WERI-Rb-1 (cell line): ENCODE measurements at regions not wholly inside any gene's neighbourhood (a gene's known extent, or its start where the extent isn't known, plus 50 kb on each side); places are given as distances from the start of the nearest gene placed in this dataset.

Experiments
- DNase-seq: peaks from one replicate; pipeline ENCODE4 v3.0.0-alpha.2; 2020
- H3K27ac ChIP-seq: fragments of 250-450 bp; sonication (Bioruptor Pico); 2 replicates; pipeline ENCODE4 v1.5.1; 2020; ENCODE audit warnings: mild to moderate bottlenecking, moderate library complexity
- H3K27me3 ChIP-seq: fragments of 250-450 bp; sonication (Bioruptor Pico); 2 replicates; pipeline ENCODE4 v1.5.1; 2021; ENCODE audit warnings: mild to moderate bottlenecking, low read depth, moderate library complexity; ENCODE audit not compliant: insufficient read depth, severe bottlenecking
- H3K36me3 ChIP-seq: fragments of 250-450 bp; sonication (Bioruptor Pico); 2 replicates; pipeline ENCODE4 v1.5.1; 2020; ENCODE audit warnings: mild to moderate bottlenecking, moderate library complexity
- H3K4me3 ChIP-seq: 2 replicates; pipeline ENCODE4 v1.5.1; 2011; ENCODE audit warnings: low read depth, mild to moderate bottlenecking, control low read depth, low read length
- H3K9me3 ChIP-seq: fragments of 250-450 bp; sonication (Bioruptor Pico); 2 replicates; pipeline ENCODE4 v1.5.1; 2021; ENCODE audit warnings: mild to moderate bottlenecking, moderate library complexity; ENCODE audit not compliant: severe bottlenecking
- CTCF ChIP-seq: IDR thresholded peaks from 2 replicates; pipeline ENCODE4 v1.5.1; 2011; ENCODE audit warnings: low read depth, mild to moderate bottlenecking, control low read depth, inconsistent platforms, low read length

- no peak overlapping the region for H3K27ac ChIP-seq
- TF ChIP-seq CTCF: no peak
- no peak for DNase-seq
- peaks cover 7% of the 10 kb centered on the region for H3K9me3 ChIP-seq
- H3K36me3 ChIP-seq: no peaks in the 10 kb centered on the region
- H3K4me3 ChIP-seq: no peak overlapping the region
- no peaks in the 10 kb centered on the region for H3K27me3 ChIP-seq
These were observed 418.9 kb downstream of the ARHGEF28 start for GRCh38 chr5:74044936-74045335.

GRCh38 chr5:74042959-74043358 lies 417.0 kb downstream of the ARHGEF28 start:
- Histone ChIP-seq H3K9me3 (peaks cover 4% of the 10 kb centered on the region), H3K27me3 (no peaks in the 10 kb centered on the region), H3K4me3 (no peak overlapping the region), H3K36me3 (no peaks in the 10 kb centered on the region), H3K27ac (no peak overlapping the region)
- no peak for TF ChIP-seq CTCF
- no peak for DNase-seq

GRCh38 chr5:74042559-74042958 lies 416.6 kb downstream of the ARHGEF28 start:
- H3K4me3 ChIP-seq: no peak overlapping the region
- no peak for DNase-seq
- no peak overlapping the region for H3K27ac ChIP-seq
- no peak for TF ChIP-seq CTCF
- no peaks in the 10 kb centered on the region for H3K27me3 ChIP-seq
- H3K36me3 ChIP-seq: no peaks in the 10 kb centered on the region
- H3K9me3 ChIP-seq: peaks cover under 1% of the 10 kb centered on the region

GRCh38 chr5:74041913-74042312 lies 415.9 kb downstream of the ARHGEF28 start:
- Histone ChIP-seq H3K9me3 (no peaks in the 10 kb centered on the region), H3K4me3 (no peak overlapping the region), H3K27ac (no peak overlapping the region), H3K36me3 (no peaks in the 10 kb centered on the region), H3K27me3 (no peaks in the 10 kb centered on the region)
- no peak for TF ChIP-seq CTCF
- no peak for DNase-seq

- Histone ChIP-seq H3K36me3 (no peaks in the 10 kb centered on the region), H3K9me3 (no peaks in the 10 kb centered on the region), H3K27ac (peak overlapping the region; percentile 8), H3K27me3 (no peaks in the 10 kb centered on the region), H3K4me3 (no peak overlapping the region)
- no peak for DNase-seq
- no peak for TF ChIP-seq CTCF
These were observed 415.0 kb downstream of the ARHGEF28 start for GRCh38 chr5:74040811-74041491.

- Histone ChIP-seq H3K27me3 (no peaks in the 10 kb centered on the region), H3K9me3 (no peaks in the 10 kb centered on the region), H3K27ac (peak overlapping the region; percentile 8), H3K36me3 (no peaks in the 10 kb centered on the region), H3K4me3 (no peak overlapping the region)
- peak; percentile 25; the same call in 1 of the 2 replicates for TF ChIP-seq CTCF
- DNase-seq: peak; percentile 79
These were observed 414.1 kb downstream of the ARHGEF28 start for GRCh38 chr5:74040065-74040551.
